ENCODE measurements at regions not wholly inside any gene's neighbourhood (a gene's known extent, or its start where the extent isn't known, plus 50 kb on each side); places are given as distances from the start of the nearest gene placed in this dataset.
A peak's percentile ranks its signal among the peaks of the same experiment; 100 is the strongest.

GRCh38 chr13:30850204-30850866 is 55.7 kb upstream of the MEDAG start:
- H3K4me1 ChIP-seq (ENCODE audit: low read depth) = no peaks in the 10 kb centered on the region
- no peaks in the 10 kb centered on the region for H3K27me3 ChIP-seq
- no peaks in the 10 kb centered on the region for H3K9me3 ChIP-seq (ENCODE audit: low read depth)
- peak in 1 of 2 donors; percentile 47 for DNase-seq (ENCODE audit: low read depth in 1 of 2, low spot score in 1 of 2)
- TF ChIP-seq, protein P1, sequence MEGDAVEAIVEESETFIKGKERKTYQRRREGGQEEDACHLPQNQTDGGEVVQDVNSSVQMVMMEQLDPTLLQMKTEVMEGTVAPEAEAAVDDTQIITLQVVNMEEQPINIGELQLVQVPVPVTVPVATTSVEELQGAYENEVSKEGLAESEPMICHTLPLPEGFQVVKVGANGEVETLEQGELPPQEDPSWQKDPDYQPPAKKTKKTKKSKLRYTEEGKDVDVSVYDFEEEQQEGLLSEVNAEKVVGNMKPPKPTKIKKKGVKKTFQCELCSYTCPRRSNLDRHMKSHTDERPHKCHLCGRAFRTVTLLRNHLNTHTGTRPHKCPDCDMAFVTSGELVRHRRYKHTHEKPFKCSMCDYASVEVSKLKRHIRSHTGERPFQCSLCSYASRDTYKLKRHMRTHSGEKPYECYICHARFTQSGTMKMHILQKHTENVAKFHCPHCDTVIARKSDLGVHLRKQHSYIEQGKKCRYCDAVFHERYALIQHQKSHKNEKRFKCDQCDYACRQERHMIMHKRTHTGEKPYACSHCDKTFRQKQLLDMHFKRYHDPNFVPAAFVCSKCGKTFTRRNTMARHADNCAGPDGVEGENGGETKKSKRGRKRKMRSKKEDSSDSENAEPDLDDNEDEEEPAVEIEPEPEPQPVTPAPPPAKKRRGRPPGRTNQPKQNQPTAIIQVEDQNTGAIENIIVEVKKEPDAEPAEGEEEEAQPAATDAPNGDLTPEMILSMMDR (IDR thresholded peaks at IDR 0.05; ENCODE audit: low read depth, low read length) = no peak
- no peak overlapping the region for H3K27ac ChIP-seq
- H3K4me3 ChIP-seq = no peak overlapping the region
- H3K36me3 ChIP-seq = no peaks in the 10 kb centered on the region

DNA sequence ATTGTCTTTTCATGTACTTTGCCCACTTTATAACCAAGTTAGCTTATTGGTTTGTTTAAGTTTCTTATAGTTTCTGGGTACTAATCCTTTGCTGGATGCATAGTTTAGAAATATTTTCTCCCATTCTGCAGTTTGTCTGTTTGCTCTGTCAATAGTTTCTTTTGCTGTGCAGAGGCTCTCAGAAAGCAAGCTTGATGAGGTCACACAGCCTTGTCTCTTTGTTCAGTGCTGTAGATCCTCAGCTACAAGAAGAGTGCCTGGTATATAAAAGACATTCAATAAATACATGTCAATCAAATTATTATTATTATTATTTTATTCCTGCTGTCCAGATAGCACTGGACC is 55.2 kb upstream of the MEDAG start:
- H3K9me3 ChIP-seq (ENCODE audit: low read depth) = no peaks in the 10 kb centered on the region
- no peaks in the 10 kb centered on the region for H3K36me3 ChIP-seq
- no peak for DNase-seq (ENCODE audit: low read depth in 1 of 2, low spot score in 1 of 2)
- H3K27me3 ChIP-seq = no peaks in the 10 kb centered on the region
- TF ChIP-seq, protein P1 (IDR thresholded peaks at IDR 0.05; ENCODE audit: low read depth, low read length) = no peak
- no peaks in the 10 kb centered on the region for H3K4me1 ChIP-seq (ENCODE audit: low read depth)
- no peak overlapping the region for H3K27ac ChIP-seq
- no peak overlapping the region for H3K4me3 ChIP-seq

DNA sequence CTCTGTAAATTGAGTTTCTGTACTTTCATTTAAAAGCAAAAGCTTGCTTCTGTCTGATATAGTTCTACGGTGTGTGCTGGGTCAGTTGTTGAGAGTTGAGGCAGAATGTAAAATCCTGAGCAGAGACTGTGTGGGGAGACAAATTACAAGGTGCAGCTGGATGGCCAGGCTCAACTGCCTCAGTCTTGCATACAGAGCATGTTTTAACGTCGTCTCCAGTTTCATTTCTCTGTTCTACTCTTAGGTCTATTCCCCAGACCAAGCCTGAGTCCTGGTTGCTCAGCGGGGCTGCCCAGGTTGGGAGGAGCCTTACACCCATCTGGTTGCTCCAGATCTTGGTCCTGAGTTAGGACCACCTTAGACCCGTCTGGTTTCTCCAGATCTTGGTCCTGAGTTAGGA is 54.4 kb upstream of the MEDAG start:
- Histone ChIP-seq H3K9me3 (ENCODE audit: low read depth) (no peaks in the 10 kb centered on the region), H3K27me3 (no peaks in the 10 kb centered on the region), H3K4me1 (ENCODE audit: low read depth) (peaks cover 3% of the 10 kb centered on the region), H3K27ac (no peak overlapping the region), H3K36me3 (no peaks in the 10 kb centered on the region), H3K4me3 (no peak overlapping the region)
- TF ChIP-seq, protein P1 (IDR thresholded peaks at IDR 0.05; ENCODE audit: low read depth, low read length) = no peak
- DNase-seq (ENCODE audit: low read depth in 1 of 2, low spot score in 1 of 2) = no peak

GRCh38 chr13:30855569-30855968 is 50.5 kb upstream of the MEDAG start:
- no peaks in the 10 kb centered on the region for H3K9me3 ChIP-seq (ENCODE audit: low read depth)
- no peaks in the 10 kb centered on the region for H3K36me3 ChIP-seq
- DNase-seq (ENCODE audit: low read depth in 1 of 2, low spot score in 1 of 2) = no peak
- TF ChIP-seq, protein P1 (IDR thresholded peaks at IDR 0.05; ENCODE audit: low read depth, low read length) = no peak
- H3K27ac ChIP-seq = no peak overlapping the region
- peaks cover 3% of the 10 kb centered on the region for H3K4me1 ChIP-seq (ENCODE audit: low read depth)
- H3K27me3 ChIP-seq = no peaks in the 10 kb centered on the region
- H3K4me3 ChIP-seq = no peak overlapping the region

GRCh38 chr13:30856005-30856790 is 49.9 kb upstream of the MEDAG start:
- Histone ChIP-seq H3K4me1 (ENCODE audit: low read depth) (peaks cover 3% of the 10 kb centered on the region), H3K27me3 (no peaks in the 10 kb centered on the region), H3K4me3 (no peak overlapping the region), H3K27ac (no peak overlapping the region), H3K36me3 (no peaks in the 10 kb centered on the region), H3K9me3 (ENCODE audit: low read depth) (no peaks in the 10 kb centered on the region)
- no peak for DNase-seq (ENCODE audit: low read depth in 1 of 2, low spot score in 1 of 2)
- TF ChIP-seq, protein P1 (IDR thresholded peaks at IDR 0.05; ENCODE audit: low read depth, low read length) = no peak
